ENCODE measurements at regions not wholly inside any gene's neighbourhood (a gene's known extent, or its start where the extent isn't known, plus 50 kb on each side); places are given as distances from the start of the nearest gene placed in this dataset.

DNA sequence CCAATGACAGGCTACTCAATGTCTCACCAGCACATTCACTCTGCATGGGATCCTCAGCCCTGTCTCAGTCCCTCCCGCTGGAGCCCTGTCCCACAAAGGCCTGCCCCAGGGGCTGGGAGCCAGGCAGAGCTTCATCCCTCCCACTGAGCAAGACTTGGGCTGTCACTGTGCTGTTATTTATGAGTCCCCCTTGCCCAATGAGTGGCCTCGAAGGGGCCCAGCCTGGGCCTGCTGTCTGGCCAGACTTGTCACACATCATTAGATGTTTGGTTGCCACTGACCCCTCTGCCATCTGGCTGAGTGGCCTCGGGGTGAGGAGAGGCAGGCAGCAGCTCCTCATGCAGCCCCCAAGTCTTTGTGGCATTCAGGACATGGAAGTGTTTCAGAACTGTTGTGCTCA lies 330.6 kb upstream of the SKOR2 start:
- TF ChIP-seq, protein P1, sequence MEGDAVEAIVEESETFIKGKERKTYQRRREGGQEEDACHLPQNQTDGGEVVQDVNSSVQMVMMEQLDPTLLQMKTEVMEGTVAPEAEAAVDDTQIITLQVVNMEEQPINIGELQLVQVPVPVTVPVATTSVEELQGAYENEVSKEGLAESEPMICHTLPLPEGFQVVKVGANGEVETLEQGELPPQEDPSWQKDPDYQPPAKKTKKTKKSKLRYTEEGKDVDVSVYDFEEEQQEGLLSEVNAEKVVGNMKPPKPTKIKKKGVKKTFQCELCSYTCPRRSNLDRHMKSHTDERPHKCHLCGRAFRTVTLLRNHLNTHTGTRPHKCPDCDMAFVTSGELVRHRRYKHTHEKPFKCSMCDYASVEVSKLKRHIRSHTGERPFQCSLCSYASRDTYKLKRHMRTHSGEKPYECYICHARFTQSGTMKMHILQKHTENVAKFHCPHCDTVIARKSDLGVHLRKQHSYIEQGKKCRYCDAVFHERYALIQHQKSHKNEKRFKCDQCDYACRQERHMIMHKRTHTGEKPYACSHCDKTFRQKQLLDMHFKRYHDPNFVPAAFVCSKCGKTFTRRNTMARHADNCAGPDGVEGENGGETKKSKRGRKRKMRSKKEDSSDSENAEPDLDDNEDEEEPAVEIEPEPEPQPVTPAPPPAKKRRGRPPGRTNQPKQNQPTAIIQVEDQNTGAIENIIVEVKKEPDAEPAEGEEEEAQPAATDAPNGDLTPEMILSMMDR (IDR thresholded peaks at IDR 0.05) = no peak
- TF ChIP-seq EZH2 (IDR thresholded peaks at IDR 0.05) = no peak
